ENCODE measurements at regions not wholly inside any gene's neighbourhood (a gene's known extent, or its start where the extent isn't known, plus 50 kb on each side); places are given as distances from the start of the nearest gene placed in this dataset.

- peak; percentile 38 for DNase-seq
Observed at GRCh38 chr17:79393358-79394052, 217.3 kb downstream of the RBFOX3 start.

GRCh38 chr17:79392598-79392997 is 218.3 kb downstream of the RBFOX3 start:
- no peak for DNase-seq

DNA sequence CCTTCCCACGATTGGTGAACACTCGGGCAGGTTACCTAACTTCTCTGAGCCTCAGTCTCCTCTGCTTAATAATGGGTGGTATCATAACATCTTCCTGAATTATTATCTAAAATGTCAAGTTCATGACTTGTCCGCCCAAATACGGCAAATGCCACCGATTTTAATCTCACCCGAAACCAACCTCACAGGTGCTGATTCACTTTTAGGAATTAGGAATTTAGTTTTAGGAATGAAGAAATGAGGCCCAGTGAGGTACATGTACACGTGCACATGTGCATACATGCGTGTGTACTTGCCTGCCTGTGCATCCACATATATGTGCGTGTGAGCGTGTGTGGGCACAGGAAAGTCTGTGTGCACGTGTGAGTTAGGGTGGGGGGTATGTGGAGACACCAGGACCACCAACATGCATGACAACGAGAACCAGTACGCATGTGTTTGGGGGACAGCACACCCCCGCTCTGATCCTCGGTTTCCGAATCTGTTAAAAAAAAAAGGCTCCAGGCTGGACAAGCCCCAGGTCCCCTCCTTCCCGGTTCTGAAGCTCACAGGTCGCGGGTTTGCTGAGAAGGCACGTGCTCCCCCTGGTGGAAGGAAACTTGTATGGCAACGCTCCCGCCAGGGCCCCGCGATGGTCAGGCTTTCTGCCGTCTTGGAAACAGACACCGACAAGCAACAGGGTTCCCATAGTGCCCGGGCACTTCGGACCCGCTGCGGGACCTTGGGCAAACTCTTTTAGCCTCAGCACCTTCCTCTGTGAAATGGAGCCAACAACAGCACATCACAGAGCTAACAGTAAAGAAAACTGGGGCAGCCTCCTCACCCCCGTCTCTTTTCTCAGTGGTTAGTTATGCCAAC is 219.2 kb downstream of the RBFOX3 start:
- peak; percentile 34 for DNase-seq

- no peak for DNase-seq
Observed at GRCh38 chr17:79389896-79390295, 221.0 kb downstream of the RBFOX3 start.

- DNase-seq = peak; percentile 54
Observed at GRCh38 chr17:79388556-79389295, 222.1 kb downstream of the RBFOX3 start.

DNA sequence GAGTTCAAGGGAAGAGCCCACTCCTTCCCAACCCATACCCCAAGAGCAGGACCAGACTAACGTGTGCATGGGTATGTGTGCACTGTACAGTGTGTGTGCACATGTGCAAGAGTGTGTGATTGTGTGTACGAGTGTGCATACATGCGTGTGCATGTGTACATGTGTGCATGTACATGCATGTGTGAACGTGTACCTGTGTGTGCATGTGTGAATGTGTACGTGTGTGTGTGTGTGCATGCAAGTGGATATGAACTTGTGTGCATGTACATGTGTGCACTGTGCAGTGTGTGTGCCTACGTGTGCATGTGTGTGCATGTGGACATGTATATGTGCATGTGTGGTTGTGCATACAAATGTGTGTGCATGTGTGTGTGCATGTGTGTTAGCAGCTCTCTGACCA is 223.1 kb downstream of the RBFOX3 start:
- no peak for DNase-seq

- no peak for DNase-seq
Observed at GRCh38 chr17:79385962-79386563, 224.8 kb downstream of the RBFOX3 start.

DNA sequence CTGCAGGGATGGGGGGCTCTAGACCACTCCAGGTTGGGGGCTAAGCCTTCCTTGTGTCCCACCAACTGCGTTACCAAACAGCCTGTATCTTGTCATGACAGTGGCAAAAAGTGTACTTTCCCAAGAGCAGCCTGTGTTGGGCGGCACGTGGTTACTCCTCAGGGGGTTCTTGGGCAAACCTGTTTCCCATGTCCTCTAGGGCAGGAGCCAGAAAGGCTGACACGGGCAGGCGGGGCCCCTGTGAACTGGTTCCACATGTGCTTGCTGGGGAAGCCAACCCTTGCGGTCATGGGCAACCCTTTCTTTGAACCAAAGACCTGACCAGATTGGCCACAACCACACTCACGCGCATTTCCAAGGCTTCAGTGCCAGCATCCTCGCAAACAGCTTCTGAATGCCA is 228.5 kb downstream of the RBFOX3 start:
- no peak for DNase-seq

GRCh38 chr17:79379700-79380445 is 231.0 kb downstream of the RBFOX3 start:
- no peak for DNase-seq

DNA sequence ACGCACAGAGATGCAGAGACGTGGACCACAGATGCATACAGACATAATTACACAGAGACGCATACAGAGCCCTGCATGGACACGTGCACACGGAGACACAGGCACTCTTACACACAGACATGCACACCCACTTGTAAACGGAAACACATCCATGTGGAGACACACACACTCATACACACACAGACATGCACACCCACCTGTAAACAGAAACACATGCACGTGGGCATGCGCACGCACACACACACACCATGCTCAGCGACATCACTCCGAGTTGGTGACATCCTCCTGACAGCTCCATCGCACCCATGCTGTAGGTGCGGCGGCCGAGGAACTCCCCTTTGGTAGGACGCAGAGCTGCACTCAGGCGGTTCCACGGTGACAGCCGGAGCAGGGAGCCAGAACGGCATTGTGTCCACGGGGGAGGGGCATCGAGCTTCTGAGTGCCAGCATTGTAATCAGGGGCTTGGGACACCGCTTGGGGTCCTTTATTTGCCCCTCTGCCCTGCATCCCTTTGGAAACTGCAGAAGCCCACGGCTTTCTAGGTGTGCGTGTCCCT is 233.5 kb downstream of the RBFOX3 start:
- DNase-seq = no peak

DNA sequence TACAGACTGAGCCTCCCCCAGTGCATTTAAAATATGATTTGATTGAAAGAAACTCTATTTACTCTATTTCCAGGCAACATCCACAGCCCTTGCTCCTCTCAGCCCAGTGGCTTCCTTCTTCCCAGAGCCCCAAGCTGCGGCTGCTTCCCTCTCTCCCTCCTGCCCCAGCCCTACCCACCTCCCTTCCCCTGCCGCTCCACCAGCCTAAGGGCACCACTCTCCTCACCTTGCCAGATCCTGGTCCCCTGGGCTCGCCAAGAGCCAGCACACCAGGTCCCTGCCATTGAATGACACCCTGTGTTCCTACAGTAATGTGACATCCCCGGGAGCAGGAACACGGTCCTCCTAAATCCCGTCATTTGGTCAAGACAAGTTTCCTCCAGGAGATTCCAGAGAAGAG is 236.0 kb downstream of the RBFOX3 start:
- DNase-seq = no peak

DNA sequence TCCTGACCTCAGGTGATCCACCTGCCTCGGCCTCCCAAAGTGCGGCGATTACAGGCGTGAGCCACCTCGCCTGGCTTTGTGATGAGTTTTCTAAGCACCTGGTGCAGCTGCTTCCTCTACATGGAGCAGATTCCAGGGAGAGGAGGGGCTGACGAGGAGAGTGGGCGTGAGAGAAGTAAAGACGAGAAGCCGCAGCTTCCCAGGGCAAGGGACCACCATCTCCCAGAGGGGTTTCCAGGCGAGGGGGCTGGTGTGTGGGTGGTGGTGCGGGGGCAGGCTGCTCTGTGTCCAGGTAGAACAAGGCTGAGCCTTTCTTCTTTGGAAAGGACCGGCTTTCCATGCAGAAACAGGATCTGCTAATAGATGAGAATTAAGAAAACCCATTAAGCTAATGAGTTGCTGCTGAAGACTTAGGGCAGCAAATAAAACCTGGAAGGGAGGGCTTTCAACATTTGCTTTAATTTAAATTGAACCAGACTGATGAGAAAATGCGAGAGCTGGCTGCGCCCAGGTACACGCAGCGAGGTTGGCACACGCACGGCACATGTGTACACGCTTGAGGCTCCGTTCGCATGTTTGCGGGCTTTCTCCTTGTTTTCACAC is 236.7 kb downstream of the RBFOX3 start:
- DNase-seq = no peak

DNA sequence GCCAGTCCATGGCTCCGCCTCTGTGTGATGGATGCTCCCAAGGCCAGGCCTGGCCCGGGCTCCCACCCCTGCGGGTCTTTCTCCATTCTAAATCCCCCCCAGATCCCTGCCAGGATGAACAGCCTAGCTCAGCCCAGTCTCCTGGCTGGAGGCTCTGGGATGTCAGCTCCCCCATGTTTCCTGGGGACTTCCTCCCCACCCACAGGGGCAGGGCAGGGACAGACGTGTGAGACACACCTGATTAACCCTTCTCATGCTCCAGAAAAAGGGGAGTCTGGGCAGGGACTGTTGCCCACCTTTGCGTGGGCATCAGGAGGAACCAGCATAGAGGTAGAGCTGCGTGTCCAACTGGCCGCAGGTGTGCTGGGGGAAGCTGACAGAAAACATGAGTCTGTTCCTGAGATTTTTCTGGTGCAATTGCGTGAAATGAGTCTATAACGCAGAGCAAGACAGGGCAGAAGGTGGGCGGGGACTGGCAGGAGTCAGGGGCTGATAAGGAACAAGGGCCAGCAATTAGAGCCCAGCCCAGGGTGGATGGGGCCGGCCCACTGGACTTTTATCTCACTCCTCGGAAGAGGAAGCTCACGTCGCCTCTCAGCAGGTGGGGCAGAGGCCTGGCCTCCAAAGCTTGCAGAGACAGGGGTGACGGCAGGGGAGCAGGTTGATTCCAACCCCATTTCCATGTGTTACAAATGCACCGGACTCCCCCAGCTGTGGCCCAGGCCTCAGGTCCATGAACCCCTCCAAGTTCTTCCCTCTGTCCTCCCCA is 238.2 kb downstream of the RBFOX3 start:
- DNase-seq = no peak

DNA sequence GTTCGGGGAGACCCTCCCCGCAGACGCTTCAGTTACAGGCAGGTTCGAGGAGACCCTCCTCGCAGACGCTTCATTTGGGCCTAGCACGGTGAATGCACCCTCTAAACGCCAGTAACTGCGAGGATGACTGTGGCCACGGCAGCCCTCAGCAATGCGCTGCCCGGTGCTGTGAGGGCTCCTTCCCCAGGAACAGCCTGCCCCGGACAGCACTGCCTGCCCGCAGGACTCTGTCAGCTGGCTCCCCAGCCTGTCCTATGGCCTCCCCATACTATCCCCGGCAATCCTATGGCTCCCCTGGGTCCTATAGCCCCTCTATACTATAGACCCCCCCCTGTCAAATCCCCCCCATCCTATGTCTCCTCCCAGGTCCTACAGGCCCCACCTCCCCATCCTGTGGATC is 238.9 kb downstream of the RBFOX3 start:
- no peak for DNase-seq

GRCh38 chr17:79370594-79370993 is 240.3 kb downstream of the RBFOX3 start:
- no peak for DNase-seq

DNA sequence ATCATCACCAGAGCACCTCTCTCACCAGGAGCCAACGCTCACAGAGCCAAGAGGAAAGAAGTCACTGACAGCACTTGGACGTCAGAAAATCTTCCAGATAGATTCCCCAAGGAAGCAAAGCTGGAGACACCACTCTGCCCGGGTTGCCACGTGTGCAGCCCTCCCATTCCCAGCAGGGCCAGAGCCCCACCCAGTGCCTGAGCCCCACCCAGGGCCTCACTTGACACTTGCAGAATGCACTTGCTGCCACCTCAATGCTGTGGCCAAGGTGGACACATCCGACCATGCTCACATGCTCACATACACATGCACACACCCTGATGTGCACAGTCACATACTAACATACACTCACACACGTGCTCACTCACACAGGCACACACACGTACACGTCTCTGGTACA is 240.7 kb downstream of the RBFOX3 start:
- no peak for DNase-seq

- no peak for DNase-seq
Observed at GRCh38 chr17:79369532-79369931, 241.3 kb downstream of the RBFOX3 start.

- DNase-seq = no peak
Observed at GRCh38 chr17:79369001-79369400, 241.8 kb downstream of the RBFOX3 start.

DNA sequence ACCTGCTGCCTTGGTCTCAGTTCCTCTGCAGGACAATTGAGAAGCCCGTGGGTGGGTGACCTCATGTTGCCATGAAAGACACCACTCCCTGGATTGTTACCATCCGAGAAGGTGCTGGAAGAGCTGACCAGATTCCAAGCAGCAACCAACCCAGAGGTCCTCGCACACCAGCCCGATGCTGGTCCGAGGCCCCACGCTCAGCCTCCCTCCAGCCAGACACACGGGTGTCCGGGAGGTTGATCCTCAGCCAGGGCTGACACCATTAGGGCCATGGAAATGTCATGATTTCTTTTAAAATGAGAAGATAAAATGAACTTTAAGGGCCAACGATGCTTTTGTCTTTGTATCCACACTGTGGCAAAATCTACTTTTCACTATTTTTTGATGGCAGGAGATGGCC is 242.3 kb downstream of the RBFOX3 start:
- DNase-seq = no peak

- DNase-seq = no peak
Observed at GRCh38 chr17:79366988-79367571, 243.8 kb downstream of the RBFOX3 start.
